ENCODE measurements at regions not wholly inside any gene's neighbourhood (a gene's known extent, or its start where the extent isn't known, plus 50 kb on each side); places are given as distances from the start of the nearest gene placed in this dataset.
A peak's percentile ranks its signal among the peaks of the same experiment; 100 is the strongest.

DNA sequence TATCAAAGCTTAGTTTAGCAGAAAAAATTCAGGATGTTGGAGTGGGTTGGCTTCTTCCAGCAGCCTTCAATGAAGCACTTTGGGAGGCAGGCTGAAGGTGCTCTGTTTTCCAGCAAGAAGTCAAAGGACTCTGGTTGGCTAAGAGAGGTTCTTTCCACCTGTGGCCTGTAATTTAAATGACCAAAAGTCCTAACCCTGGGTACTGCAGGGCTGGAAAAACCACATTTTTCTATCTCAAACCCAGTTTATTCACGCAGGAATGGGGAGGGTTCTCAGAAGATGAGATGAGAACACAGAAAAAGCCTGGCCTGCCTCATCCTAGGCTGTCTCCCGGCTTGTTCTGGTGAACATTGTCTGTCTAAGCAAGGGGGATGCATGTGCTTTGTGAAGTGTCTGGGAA lies 68.6 kb upstream of the ZFHX3 start:
- Histone ChIP-seq H3K4me2 (ENCODE audit: extremely low read depth, insufficient read depth, low read length) (no peak overlapping the region), H3K4me3 (replicated peaks in 1 of 4; ENCODE audit: control extremely low read depth in 1 of 4, insufficient read depth in 1 of 4, low read depth in 3 of 4, low read length in 4 of 4) (no peak overlapping the region), H3K4me1 (ENCODE audit: control insufficient read depth, extremely low read depth, insufficient read depth, low read length) (no peaks in the 10 kb centered on the region), H3K79me2 (ENCODE audit: control insufficient read depth, insufficient read depth, low read length) (no peaks in the 10 kb centered on the region), H2AFZ (ENCODE audit: low read length) (no peak overlapping the region), H4K20me1 (ENCODE audit: control insufficient read depth, extremely low read depth, insufficient read depth, low read length) (no peaks in the 10 kb centered on the region), H3K27ac (ENCODE audit: insufficient read depth, low read length) (no peak overlapping the region), H3K9me3 (ENCODE audit: control insufficient read depth, insufficient read depth, low read depth, low read length) (no peaks in the 10 kb centered on the region), H3K9ac (ENCODE audit: insufficient read depth, low read length) (no peak overlapping the region), H3K27me3 (ENCODE audit: control insufficient read depth, insufficient read depth, low read length) (no peaks in the 10 kb centered on the region), H3K36me3 (ENCODE audit: control insufficient read depth, insufficient read depth, low read length) (no peaks in the 10 kb centered on the region)
- TF ChIP-seq, protein P1, sequence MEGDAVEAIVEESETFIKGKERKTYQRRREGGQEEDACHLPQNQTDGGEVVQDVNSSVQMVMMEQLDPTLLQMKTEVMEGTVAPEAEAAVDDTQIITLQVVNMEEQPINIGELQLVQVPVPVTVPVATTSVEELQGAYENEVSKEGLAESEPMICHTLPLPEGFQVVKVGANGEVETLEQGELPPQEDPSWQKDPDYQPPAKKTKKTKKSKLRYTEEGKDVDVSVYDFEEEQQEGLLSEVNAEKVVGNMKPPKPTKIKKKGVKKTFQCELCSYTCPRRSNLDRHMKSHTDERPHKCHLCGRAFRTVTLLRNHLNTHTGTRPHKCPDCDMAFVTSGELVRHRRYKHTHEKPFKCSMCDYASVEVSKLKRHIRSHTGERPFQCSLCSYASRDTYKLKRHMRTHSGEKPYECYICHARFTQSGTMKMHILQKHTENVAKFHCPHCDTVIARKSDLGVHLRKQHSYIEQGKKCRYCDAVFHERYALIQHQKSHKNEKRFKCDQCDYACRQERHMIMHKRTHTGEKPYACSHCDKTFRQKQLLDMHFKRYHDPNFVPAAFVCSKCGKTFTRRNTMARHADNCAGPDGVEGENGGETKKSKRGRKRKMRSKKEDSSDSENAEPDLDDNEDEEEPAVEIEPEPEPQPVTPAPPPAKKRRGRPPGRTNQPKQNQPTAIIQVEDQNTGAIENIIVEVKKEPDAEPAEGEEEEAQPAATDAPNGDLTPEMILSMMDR (conservative IDR thresholded peaks at IDR 0.05 in 1 of 2, IDR thresholded peaks at IDR 0.05 in 1 of 2; ENCODE audit: low read depth in 1 of 2, low read length in 2 of 2) = no peak
- no peak for TF ChIP-seq EZH2 (IDR thresholded peaks at IDR 0.05; ENCODE audit: low read length, missing control alignments)
- DNase-seq (ENCODE audit: low read depth in 2 of 2) = no peak

DNA sequence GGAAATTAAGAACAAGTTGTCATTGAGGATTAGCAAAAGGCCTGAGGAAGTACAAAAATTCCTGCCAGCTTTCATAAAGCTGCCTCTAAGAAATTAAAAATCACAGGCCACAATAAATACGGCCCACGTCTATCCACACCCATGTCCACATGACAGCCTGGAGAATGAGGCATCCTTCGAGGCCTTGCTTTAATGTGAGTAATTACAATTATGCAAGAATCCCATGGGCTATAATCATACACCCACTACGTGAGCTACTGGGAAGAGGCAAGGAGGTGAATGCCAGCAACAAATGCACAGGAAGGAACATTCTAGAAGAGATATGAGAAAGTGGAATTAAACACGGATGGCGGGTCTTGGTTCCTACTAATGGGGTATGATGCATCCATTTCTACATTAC lies 65.4 kb upstream of the ZFHX3 start:
- TF ChIP-seq, protein P1 (conservative IDR thresholded peaks at IDR 0.05 in 1 of 2, IDR thresholded peaks at IDR 0.05 in 1 of 2; ENCODE audit: low read depth in 1 of 2, low read length in 2 of 2) = no peak
- TF ChIP-seq EZH2 (IDR thresholded peaks at IDR 0.05; ENCODE audit: low read length, missing control alignments) = no peak
- peak; percentile 26 to 61 for DNase-seq (ENCODE audit: low read depth in 2 of 2)
- Histone ChIP-seq H3K27me3 (ENCODE audit: control insufficient read depth, insufficient read depth, low read length) (no peaks in the 10 kb centered on the region), H4K20me1 (ENCODE audit: control insufficient read depth, extremely low read depth, insufficient read depth, low read length) (no peaks in the 10 kb centered on the region), H3K9me3 (ENCODE audit: control insufficient read depth, insufficient read depth, low read depth, low read length) (no peaks in the 10 kb centered on the region), H3K4me1 (ENCODE audit: control insufficient read depth, extremely low read depth, insufficient read depth, low read length) (no peaks in the 10 kb centered on the region), H3K27ac (ENCODE audit: insufficient read depth, low read length) (no peak overlapping the region), H3K4me2 (ENCODE audit: extremely low read depth, insufficient read depth, low read length) (no peak overlapping the region), H2AFZ (ENCODE audit: low read length) (no peak overlapping the region), H3K79me2 (ENCODE audit: control insufficient read depth, insufficient read depth, low read length) (no peaks in the 10 kb centered on the region), H3K36me3 (ENCODE audit: control insufficient read depth, insufficient read depth, low read length) (no peaks in the 10 kb centered on the region), H3K9ac (ENCODE audit: insufficient read depth, low read length) (no peak overlapping the region), H3K4me3 (replicated peaks in 1 of 4; ENCODE audit: control extremely low read depth in 1 of 4, insufficient read depth in 1 of 4, low read depth in 3 of 4, low read length in 4 of 4) (no peak overlapping the region)

DNA sequence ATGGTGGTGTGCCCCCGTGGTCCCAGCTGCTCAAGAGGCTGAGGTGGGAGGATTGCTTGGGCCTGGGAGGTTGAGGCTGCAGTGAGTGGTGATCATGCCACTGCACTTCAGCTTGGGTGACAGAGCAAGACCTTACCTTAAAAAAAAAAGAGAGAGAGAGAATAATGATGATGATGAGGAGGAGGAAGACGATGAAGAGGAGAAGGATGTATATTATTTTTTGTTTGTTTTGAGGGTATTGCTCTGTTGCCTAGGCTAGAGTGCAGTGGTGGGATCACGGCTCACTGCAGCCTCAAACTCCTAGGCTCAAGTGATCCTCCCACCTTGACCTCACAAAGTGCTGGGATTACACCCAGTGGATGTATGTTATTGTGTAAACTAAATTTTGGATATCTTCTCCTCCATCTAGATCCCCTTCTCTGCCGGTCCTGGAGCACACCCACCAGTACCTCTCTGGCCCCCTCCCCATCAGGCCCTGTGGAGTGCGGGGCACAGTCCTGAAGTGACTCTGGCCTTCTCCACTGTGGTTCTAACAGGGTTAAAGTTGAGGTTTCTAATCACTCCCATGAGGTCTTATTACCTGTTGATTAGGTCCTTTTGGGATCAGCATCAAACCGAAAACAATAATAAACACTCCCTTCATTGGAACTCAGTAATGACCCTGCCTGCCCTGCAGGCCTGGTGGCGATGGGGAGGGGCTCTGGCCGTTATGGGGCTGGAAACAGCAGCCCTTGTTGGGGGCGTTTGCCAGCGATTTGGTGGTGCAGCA lies 60.5 kb upstream of the ZFHX3 start:
- no peaks in the 10 kb centered on the region for H3K4me1 ChIP-seq (ENCODE audit: control insufficient read depth, extremely low read depth, insufficient read depth, low read length)
- H3K27ac ChIP-seq (ENCODE audit: insufficient read depth, low read length) = no peak overlapping the region
- H3K9ac ChIP-seq (ENCODE audit: insufficient read depth, low read length) = no peak overlapping the region
- H3K36me3 ChIP-seq (ENCODE audit: control insufficient read depth, insufficient read depth, low read length) = no peaks in the 10 kb centered on the region
- no peak for DNase-seq (ENCODE audit: low read depth in 2 of 2)
- no peaks in the 10 kb centered on the region for H3K9me3 ChIP-seq (ENCODE audit: control insufficient read depth, insufficient read depth, low read depth, low read length)
- H4K20me1 ChIP-seq (ENCODE audit: control insufficient read depth, extremely low read depth, insufficient read depth, low read length) = no peaks in the 10 kb centered on the region
- H3K4me3 ChIP-seq (replicated peaks in 1 of 4; ENCODE audit: control extremely low read depth in 1 of 4, insufficient read depth in 1 of 4, low read depth in 3 of 4, low read length in 4 of 4) = no peak overlapping the region
- H2AFZ ChIP-seq (ENCODE audit: low read length) = no peak overlapping the region
- no peaks in the 10 kb centered on the region for H3K79me2 ChIP-seq (ENCODE audit: control insufficient read depth, insufficient read depth, low read length)
- no peak overlapping the region for H3K4me2 ChIP-seq (ENCODE audit: extremely low read depth, insufficient read depth, low read length)
- H3K27me3 ChIP-seq (ENCODE audit: control insufficient read depth, insufficient read depth, low read length) = no peaks in the 10 kb centered on the region
- no peak for TF ChIP-seq EZH2 (IDR thresholded peaks at IDR 0.05; ENCODE audit: low read length, missing control alignments)
- TF ChIP-seq, protein P1 (conservative IDR thresholded peaks at IDR 0.05 in 1 of 2, IDR thresholded peaks at IDR 0.05 in 1 of 2; ENCODE audit: low read depth in 1 of 2, low read length in 2 of 2) = no peak

Measured in fibroblast of lung (primary cell).